Sigmoid colon (tissue), 4 donors: ENCODE measurements at regions not wholly inside any gene's neighbourhood (a gene's known extent, or its start where the extent isn't known, plus 50 kb on each side); places are given as distances from the start of the nearest gene placed in this dataset.

Experiments used
- CTCF ChIP-seq, 4 experiments: fragments of 450-650 bp in 3 of 4; fragments of 200-600 bp in 1 of 4; IDR thresholded peaks; one replicate each; pipeline ENCODE4 v1.5.1; 2016 to 2019; ENCODE audit warnings: antibody characterized with exemption in 4 of 4, mild to moderate bottlenecking in 3 of 4, moderate library complexity in 2 of 4
- EP300 ChIP-seq, 4 donors: sonication (generic); formaldehyde crosslinking; IDR thresholded peaks; one replicate each; pipeline ENCODE4 v1.6.1; 2017; ENCODE audit warnings: antibody characterized with exemption in 4 of 4
- POLR2AphosphoS5 ChIP-seq, 4 donors: sonication (generic); formaldehyde crosslinking; IDR thresholded peaks; one replicate each; pipeline ENCODE4 v1.6.1; 2017; ENCODE audit warnings: antibody characterized with exemption in 4 of 4

GRCh38 chr6:78594668-78595066 is 272.7 kb upstream of the IRAK1BP1 start:
- TF ChIP-seq CTCF (IDR thresholded peaks at IDR 0.05) (no peak), POLR2AphosphoS5 (IDR thresholded peaks at IDR 0.05) (no peak), EP300 (IDR thresholded peaks at IDR 0.05) (no peak)
